Endothelial cell (in vitro differentiated cells): ENCODE measurements at regions not wholly inside any gene's neighbourhood (a gene's known extent, or its start where the extent isn't known, plus 50 kb on each side); places are given as distances from the start of the nearest gene placed in this dataset.

Source experiments
- DNase-seq: peaks from one replicate; pipeline ENCODE4 v3.0.0; 2021; ENCODE audit warnings: low spot score
- H3K27ac Mint-ChIP-seq: one replicate; pipeline ENCODE4 v1.8.0; 2021; ENCODE audit warnings: mixed read lengths, inconsistent platforms; ENCODE audit not compliant: unreplicated experiment
- H3K27me3 Mint-ChIP-seq: one replicate; pipeline ENCODE4 v1.8.0; 2021; ENCODE audit warnings: mild to moderate bottlenecking, moderate library complexity, mixed read lengths, inconsistent platforms; ENCODE audit not compliant: unreplicated experiment
- H3K36me3 Mint-ChIP-seq: one replicate; pipeline ENCODE4 v1.8.0; 2021; ENCODE audit warnings: mild to moderate bottlenecking, low read depth, mixed read lengths, inconsistent platforms; ENCODE audit not compliant: unreplicated experiment
- H3K4me1 Mint-ChIP-seq: one replicate; pipeline ENCODE4 v1.8.0; 2021; ENCODE audit warnings: mild to moderate bottlenecking, mixed read lengths, inconsistent platforms; ENCODE audit not compliant: unreplicated experiment
- H3K4me3 Mint-ChIP-seq: one replicate; pipeline ENCODE4 v1.8.0; 2021; ENCODE audit warnings: mild to moderate bottlenecking, mixed read lengths, inconsistent platforms; ENCODE audit not compliant: unreplicated experiment
- H3K9me3 Mint-ChIP-seq: one replicate; pipeline ENCODE4 v1.8.0; 2021; ENCODE audit warnings: mixed read lengths, inconsistent platforms; ENCODE audit not compliant: unreplicated experiment
- TF ChIP-seq, protein P1 (sequence below): fragments of 200-600 bp; sonication (generic); IDR thresholded peaks from one replicate; pipeline ENCODE4 v1.5.0; 2021; ENCODE audit warnings: antibody characterized with exemption; ENCODE audit not compliant: unreplicated experiment

DNA sequence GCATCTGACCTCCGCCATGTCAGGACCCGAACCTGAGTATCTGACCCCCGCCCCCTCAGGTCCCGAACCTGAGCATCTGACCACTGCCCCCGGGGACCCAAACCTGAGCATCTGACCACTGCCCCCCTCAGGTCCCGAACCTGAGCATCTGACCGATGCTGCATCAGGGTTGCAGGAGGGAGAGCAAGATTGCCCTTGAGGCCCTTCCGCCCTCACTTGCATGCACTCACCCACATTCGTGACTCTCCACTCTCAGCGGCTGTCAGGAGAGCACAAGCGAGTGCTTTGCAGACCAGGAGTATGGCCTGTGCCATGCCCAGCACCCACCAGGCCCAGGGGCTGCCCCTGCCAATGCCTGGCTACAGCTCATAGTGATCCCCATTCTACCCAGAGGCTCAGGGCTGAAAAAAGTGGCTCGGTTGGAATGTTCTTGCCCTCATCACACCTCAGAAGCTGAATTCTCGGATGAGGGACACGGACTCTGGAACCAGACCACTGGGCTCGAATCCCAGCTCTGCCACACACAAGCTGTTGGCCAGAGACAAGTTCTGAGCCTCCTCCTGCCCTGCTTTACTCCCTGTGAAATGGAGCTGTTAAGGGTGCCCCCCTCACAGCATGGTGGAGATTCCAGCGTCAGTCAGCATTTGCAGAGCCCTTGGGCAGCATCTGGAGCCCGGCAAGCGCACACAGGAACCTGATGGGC, 82.1 kb downstream of the DLL1 start:
- peak; percentile 1 for DNase-seq
- H3K36me3 Mint-ChIP-seq, result peaks cover 10% of the 10 kb centered on the region
- no peaks in the 10 kb centered on the region for H3K9me3 Mint-ChIP-seq
- TF ChIP-seq, protein P1, sequence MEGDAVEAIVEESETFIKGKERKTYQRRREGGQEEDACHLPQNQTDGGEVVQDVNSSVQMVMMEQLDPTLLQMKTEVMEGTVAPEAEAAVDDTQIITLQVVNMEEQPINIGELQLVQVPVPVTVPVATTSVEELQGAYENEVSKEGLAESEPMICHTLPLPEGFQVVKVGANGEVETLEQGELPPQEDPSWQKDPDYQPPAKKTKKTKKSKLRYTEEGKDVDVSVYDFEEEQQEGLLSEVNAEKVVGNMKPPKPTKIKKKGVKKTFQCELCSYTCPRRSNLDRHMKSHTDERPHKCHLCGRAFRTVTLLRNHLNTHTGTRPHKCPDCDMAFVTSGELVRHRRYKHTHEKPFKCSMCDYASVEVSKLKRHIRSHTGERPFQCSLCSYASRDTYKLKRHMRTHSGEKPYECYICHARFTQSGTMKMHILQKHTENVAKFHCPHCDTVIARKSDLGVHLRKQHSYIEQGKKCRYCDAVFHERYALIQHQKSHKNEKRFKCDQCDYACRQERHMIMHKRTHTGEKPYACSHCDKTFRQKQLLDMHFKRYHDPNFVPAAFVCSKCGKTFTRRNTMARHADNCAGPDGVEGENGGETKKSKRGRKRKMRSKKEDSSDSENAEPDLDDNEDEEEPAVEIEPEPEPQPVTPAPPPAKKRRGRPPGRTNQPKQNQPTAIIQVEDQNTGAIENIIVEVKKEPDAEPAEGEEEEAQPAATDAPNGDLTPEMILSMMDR, result no peak
- no peak overlapping the region for H3K4me3 Mint-ChIP-seq
- no peaks in the 10 kb centered on the region for H3K4me1 Mint-ChIP-seq
- H3K27ac Mint-ChIP-seq, result no peak overlapping the region
- peaks cover 15% of the 10 kb centered on the region for H3K27me3 Mint-ChIP-seq

DNA sequence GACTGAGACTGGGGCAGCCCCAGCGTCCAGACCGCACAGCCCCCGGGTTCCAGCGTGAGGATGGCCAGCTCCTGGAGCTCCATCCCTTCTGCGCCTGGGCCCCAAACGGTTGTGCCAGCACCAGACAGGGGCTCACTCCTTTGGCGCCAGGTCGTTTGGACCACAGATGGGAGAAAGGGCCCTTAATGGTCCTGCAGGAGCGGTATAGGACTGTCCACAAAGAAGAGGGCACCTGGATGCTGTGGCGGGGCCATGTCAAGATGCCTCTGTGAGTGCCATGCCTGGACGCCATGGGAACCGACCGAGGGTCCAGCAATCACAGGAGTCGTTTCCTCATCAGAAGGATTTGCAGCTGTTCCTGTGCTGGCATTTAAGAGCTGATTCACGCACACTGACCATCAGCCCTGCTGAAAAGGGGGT, 82.7 kb downstream of the DLL1 start:
- H3K27me3 Mint-ChIP-seq, result peaks cover 15% of the 10 kb centered on the region
- H3K4me1 Mint-ChIP-seq, result no peaks in the 10 kb centered on the region
- peak; percentile 0 for DNase-seq
- no peaks in the 10 kb centered on the region for H3K9me3 Mint-ChIP-seq
- TF ChIP-seq, protein P1, result no peak
- H3K27ac Mint-ChIP-seq, result no peak overlapping the region
- peaks cover 5% of the 10 kb centered on the region for H3K36me3 Mint-ChIP-seq
- H3K4me3 Mint-ChIP-seq, result no peak overlapping the region

GRCh38 chr6:170207586-170208181, 83.2 kb downstream of the DLL1 start:
- no peak for DNase-seq

DNA sequence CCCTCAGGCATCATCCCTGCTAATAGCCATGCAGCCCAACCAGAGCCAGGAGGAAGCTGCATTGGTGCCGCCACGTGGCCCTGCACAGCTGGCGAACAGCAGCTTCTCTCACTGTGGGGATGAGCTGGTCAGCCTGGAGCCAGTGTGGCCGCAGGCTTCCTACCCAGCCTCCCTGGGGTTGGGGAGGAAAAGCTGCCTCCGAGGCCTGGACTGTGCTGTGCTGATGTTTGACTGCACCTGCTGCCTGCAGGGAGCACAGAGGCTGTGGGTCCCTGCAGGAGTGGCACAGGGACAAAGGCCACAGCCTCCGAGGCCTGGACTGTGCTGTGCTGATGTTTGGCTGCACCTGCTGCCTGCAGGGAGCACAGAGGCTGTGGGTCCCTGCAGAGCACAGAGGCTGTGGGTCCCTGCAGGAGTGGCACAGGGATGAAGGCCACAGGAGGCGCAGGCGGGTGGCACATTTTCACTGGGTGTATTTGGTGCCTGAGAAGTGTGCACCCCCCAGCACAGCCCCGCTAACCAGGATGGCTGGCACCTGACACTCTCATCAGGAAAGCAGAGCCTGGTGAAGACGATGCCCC, 83.9 kb downstream of the DLL1 start:
- no peaks in the 10 kb centered on the region for H3K4me1 Mint-ChIP-seq
- H3K36me3 Mint-ChIP-seq, result peaks cover 5% of the 10 kb centered on the region
- H3K4me3 Mint-ChIP-seq, result no peak overlapping the region
- DNase-seq, result no peak
- no peak overlapping the region for H3K27ac Mint-ChIP-seq
- TF ChIP-seq, protein P1, result no peak
- H3K27me3 Mint-ChIP-seq, result peaks cover 11% of the 10 kb centered on the region
- no peaks in the 10 kb centered on the region for H3K9me3 Mint-ChIP-seq

More at GRCh38 chr6:170207586-170208181, 83.2 kb downstream of the DLL1 start:
- H3K4me3 Mint-ChIP-seq, result no peak overlapping the region
- H3K36me3 Mint-ChIP-seq, result peaks cover 5% of the 10 kb centered on the region
- H3K27me3 Mint-ChIP-seq, result peaks cover 14% of the 10 kb centered on the region
- TF ChIP-seq, protein P1, result no peak
- H3K9me3 Mint-ChIP-seq, result no peaks in the 10 kb centered on the region
- no peak overlapping the region for H3K27ac Mint-ChIP-seq
- H3K4me1 Mint-ChIP-seq, result no peaks in the 10 kb centered on the region

DNA sequence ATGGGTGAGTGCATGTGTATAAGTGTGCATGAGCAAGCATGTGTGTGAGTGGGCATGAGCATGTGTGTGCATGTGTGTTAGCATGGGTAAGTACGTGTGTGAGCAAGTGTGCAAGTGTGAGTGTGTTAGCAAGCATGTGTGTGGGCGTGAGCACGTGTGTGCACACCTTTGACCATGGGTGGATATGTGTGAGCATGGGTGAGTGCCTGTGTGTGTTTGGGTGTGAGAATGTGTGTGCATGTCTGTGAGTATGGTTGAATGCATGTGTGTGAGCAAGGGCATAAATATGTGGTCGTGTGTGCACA, 84.6 kb downstream of the DLL1 start:
- peak overlapping the region; percentile 3 for H3K4me3 Mint-ChIP-seq
- H3K27ac Mint-ChIP-seq, result peak overlapping the region; percentile 7

More for the DNA sequence above, 84.6 kb downstream of the DLL1 start:
- H3K36me3 Mint-ChIP-seq, result peaks cover 5% of the 10 kb centered on the region
- H3K27me3 Mint-ChIP-seq, result peaks cover 12% of the 10 kb centered on the region
- TF ChIP-seq, protein P1, result no peak
- H3K9me3 Mint-ChIP-seq, result no peaks in the 10 kb centered on the region
- H3K4me1 Mint-ChIP-seq, result no peaks in the 10 kb centered on the region
- DNase-seq, result no peak
